ENCODE measurements at regions not wholly inside any gene's neighbourhood (a gene's known extent, or its start where the extent isn't known, plus 50 kb on each side); places are given as distances from the start of the nearest gene placed in this dataset.
"Not testable (repeated sequence)": the region's sequence is repeated elsewhere in the genome, so short reads cannot be mapped to it uniquely, and the experiment has no call there.

DNA sequence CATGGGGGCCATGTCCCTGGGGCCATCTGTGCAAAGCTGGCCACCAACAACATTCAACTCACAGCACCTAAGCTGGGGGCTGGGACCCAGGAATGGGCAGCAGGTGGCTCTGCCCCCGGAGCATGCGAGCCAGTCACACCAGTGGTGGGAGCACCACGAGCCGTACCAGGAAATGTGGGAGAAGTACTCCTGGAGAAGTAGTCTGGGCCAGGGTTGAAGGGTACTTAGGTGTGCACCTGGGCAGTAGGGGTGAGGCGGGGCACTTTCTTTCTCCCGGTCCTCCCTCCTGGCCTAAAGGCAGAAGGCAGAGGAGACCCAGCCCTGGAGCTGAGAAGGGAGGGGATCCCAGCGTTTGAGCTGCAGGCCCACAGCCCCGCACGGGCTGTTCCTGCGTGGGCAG is 94.2 kb downstream of the PLXNA1 start:
- CTCF ChIA-PET: no interaction called here
- DNase-seq: no peak

DNA sequence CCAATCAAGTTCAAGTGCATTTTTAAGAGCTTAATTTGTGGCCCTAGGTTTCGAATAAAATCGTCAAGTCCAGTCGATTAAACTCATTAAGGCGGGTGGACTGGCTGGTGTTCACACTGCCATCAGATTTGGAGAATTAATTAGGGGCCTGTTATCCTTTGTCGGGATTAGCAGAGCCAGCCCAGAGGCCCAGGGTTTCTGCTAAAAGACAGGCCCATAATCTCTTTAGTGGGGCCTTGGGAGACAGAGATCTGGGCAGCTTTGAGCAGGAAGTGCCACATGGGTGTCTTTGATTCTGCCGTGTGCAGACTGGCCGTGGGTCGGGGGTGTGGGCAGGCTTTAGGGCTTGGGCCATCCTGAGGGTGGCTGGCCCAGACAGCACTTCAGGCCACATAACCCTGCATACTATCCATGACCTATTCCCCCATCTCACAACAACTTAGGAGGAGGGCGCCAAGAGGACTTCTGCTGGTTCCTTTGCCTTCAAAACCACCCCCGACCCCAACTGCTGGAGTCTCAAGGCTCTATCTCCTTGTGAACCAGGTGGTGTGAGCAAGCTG is 94.7 kb downstream of the PLXNA1 start:
- no peak overlapping the region for H3K4me3 Mint-ChIP-seq
- no peaks in the 10 kb centered on the region for H3K27me3 Mint-ChIP-seq
- ChIA-PET CTCF (no interaction called here), POLR2A (no interaction called here)
- peaks cover 4% of the 10 kb centered on the region for H3K9me3 Mint-ChIP-seq
- H3K36me3 Mint-ChIP-seq: no peaks in the 10 kb centered on the region
- no peak overlapping the region for H3K27ac Mint-ChIP-seq
- DNase-seq: no peak
- no peaks in the 10 kb centered on the region for H3K4me1 Mint-ChIP-seq (ENCODE audit: low read depth)
- intact Hi-C loops (cut with micrococcal nuclease): no loop called here

More for the DNA sequence above, 94.2 kb downstream of the PLXNA1 start:
- H3K36me3 Mint-ChIP-seq: no peaks in the 10 kb centered on the region
- POLR2A ChIA-PET: no interaction called here
- no peaks in the 10 kb centered on the region for H3K4me1 Mint-ChIP-seq (ENCODE audit: low read depth)
- no peak overlapping the region for H3K4me3 Mint-ChIP-seq
- H3K9me3 Mint-ChIP-seq: peaks cover 4% of the 10 kb centered on the region
- no peak overlapping the region for H3K27ac Mint-ChIP-seq
- intact Hi-C loops (cut with micrococcal nuclease): no loop called here
- H3K27me3 Mint-ChIP-seq: no peaks in the 10 kb centered on the region

DNA sequence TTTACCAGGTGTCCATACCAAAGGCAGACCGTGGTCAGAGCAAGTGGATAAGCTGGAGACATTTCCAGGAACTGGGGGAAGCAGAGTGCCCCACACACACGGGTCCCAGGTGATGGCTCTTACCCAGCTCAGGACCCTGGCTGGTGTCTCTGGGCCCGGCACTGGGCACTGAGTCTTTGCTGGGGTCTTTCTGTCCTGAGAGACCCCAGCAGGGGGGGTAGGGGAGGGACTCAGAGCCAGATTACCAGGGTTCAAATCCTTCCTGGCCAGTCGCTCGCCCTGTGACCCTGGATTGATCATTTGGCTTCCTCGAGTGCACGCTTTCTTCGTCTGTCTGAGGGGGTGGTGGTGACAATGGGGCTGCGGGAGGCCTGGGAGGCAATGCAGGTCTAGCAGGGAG is 95.7 kb downstream of the PLXNA1 start:
- no peaks in the 10 kb centered on the region for H3K36me3 Mint-ChIP-seq
- H3K27me3 Mint-ChIP-seq: no peaks in the 10 kb centered on the region
- POLR2A ChIA-PET: no interaction called here
- DNase-seq: no peak
- peaks cover 4% of the 10 kb centered on the region for H3K9me3 Mint-ChIP-seq
- CTCF ChIA-PET: no interaction called here
- H3K4me3 Mint-ChIP-seq: no peak overlapping the region
- H3K4me1 Mint-ChIP-seq (ENCODE audit: low read depth): no peaks in the 10 kb centered on the region
- H3K27ac Mint-ChIP-seq: no peak overlapping the region
- intact Hi-C loops (cut with micrococcal nuclease): no loop called here

DNA sequence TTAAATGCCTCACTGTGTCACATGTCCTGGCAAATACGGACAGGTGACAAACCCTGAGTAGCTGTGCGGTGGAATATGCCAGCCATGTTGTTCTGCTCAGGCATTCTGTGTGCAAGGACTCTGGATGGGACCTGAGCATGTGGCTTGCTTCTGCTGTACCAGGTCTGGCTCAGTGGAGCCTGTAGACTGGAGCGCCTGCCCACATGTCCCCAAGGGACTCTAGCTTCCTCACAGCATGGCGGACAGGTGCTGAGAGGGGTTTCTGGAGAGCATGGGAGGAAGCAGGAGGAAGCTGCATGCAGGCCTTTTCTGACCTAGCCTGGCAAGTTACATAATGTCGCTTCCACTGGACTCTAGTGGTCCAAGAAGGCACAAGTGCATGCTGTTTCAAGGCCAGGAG is 96.3 kb downstream of the PLXNA1 start:
- intact Hi-C loops (cut with micrococcal nuclease): no loop called here
- no peak for DNase-seq
- CTCF ChIA-PET: no interaction called here
- no peaks in the 10 kb centered on the region for H3K36me3 Mint-ChIP-seq
- no peaks in the 10 kb centered on the region for H3K4me1 Mint-ChIP-seq (ENCODE audit: low read depth)
- no peak overlapping the region for H3K4me3 Mint-ChIP-seq
- POLR2A ChIA-PET: no interaction called here
- no peaks in the 10 kb centered on the region for H3K27me3 Mint-ChIP-seq
- no peak overlapping the region for H3K27ac Mint-ChIP-seq
- H3K9me3 Mint-ChIP-seq: peaks cover 4% of the 10 kb centered on the region

DNA sequence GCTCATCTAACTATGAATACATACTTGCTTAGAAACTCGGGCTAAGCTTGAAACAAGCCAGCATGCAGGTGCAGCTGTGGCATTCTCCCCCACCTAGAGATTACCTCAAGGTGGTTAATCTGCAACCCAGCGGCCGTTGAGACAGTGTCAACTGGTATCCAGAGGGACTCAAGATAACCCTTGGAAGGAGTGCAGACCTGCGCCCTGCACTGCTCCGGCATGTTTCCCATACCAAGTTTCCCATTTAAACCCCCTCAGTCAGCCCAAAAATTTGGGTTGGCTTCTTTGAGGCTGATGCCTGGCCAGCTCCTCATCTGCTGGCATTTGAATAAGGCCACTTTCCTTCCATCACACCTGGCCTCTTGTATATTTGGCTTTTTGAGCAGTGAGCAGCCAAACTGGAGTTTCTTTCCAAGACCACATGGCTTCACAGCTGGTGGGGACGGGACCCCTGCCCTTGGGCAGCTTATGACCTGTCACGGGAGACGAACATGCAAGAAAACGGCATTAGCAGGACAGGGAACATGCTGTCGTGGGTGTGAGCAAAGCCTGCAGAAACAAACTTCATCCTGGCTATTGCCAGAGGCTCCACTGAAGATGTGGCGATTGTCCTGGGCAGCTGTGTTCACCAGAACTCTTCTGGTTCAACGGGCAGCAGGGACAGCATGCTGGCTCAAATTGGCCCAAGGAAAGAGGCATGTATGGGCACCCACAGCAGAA is 98.2 kb downstream of the PLXNA1 start:
- Mint-ChIP-seq H3K36me3 (no peaks in the 10 kb centered on the region), H3K27ac (no peak overlapping the region), H3K4me3 (no peak overlapping the region), H3K4me1 (ENCODE audit: low read depth) (no peaks in the 10 kb centered on the region), H3K9me3 (no peaks in the 10 kb centered on the region), H3K27me3 (no peaks in the 10 kb centered on the region)
- ChIA-PET POLR2A (no interaction called here), CTCF (no interaction called here)
- DNase-seq: no peak
- intact Hi-C loops (cut with micrococcal nuclease): no loop called here

DNA sequence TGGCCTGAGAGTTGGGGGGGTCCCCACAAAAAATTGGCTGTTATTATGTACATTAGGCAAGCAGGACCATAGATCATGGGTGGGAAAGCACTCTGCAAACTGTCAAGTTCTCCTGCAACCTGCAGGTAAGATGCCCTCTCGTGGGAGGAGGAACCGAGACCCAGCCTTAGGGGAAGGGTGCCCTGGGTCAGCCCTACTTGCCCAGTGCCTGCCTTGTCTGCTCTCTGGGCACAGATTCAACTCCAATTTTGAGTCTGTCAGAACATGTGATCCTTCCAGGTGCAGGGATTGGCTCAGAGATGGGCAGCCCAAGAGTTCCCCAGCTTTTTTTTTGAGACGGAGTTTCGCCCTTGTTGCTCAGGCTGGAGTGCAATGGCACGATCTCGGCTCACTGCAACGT is 99.2 kb downstream of the PLXNA1 start:
- no peaks in the 10 kb centered on the region for H3K4me1 Mint-ChIP-seq (ENCODE audit: low read depth)
- intact Hi-C loops (cut with micrococcal nuclease): no loop called here
- ChIA-PET POLR2A (no interaction called here), CTCF (no interaction called here)
- no peak for DNase-seq
- H3K36me3 Mint-ChIP-seq: no peaks in the 10 kb centered on the region
- H3K27me3 Mint-ChIP-seq: no peaks in the 10 kb centered on the region
- no peaks in the 10 kb centered on the region for H3K9me3 Mint-ChIP-seq
- no peak overlapping the region for H3K27ac Mint-ChIP-seq
- H3K4me3 Mint-ChIP-seq: no peak overlapping the region

DNA sequence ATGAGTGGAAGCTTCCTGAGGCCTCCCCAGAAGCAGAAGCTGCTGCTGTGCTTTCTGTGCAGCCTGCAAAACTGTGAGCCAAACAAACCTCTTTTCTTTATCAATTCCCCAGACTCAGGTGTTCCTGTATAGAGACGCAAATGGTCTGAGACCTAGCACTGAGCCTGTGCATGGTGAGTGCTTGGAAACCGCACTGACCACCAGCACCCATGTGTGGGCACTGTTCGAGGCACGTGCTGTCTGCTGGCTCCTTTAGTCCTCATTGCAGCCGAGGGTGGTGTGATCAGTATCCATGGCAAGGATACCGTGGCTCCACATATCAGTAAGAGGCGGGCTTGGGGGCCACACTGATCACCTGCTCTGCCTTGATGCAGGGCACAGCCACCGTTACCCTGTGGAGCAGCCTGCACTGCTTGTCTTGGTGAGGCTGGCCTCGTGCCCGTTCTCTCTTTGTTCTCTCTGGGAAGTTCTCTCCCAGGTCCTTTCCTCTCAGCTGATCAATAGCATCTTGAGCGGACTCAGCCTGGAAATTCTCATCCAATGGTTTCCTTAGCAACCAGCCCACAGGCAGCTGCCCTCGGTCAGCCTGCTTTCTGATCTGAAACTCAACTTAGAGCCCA is 101.0 kb downstream of the PLXNA1 start:
- no peak for DNase-seq
- Mint-ChIP-seq H3K4me1 (ENCODE audit: low read depth) (no peaks in the 10 kb centered on the region), H3K4me3 (no peak overlapping the region), H3K36me3 (no peaks in the 10 kb centered on the region), H3K9me3 (no peaks in the 10 kb centered on the region), H3K27me3 (peaks cover 4% of the 10 kb centered on the region), H3K27ac (no peak overlapping the region)
- intact Hi-C loops (cut with micrococcal nuclease): no loop called here
- POLR2A ChIA-PET: no interaction called here
- CTCF ChIA-PET: no interaction called here

DNA sequence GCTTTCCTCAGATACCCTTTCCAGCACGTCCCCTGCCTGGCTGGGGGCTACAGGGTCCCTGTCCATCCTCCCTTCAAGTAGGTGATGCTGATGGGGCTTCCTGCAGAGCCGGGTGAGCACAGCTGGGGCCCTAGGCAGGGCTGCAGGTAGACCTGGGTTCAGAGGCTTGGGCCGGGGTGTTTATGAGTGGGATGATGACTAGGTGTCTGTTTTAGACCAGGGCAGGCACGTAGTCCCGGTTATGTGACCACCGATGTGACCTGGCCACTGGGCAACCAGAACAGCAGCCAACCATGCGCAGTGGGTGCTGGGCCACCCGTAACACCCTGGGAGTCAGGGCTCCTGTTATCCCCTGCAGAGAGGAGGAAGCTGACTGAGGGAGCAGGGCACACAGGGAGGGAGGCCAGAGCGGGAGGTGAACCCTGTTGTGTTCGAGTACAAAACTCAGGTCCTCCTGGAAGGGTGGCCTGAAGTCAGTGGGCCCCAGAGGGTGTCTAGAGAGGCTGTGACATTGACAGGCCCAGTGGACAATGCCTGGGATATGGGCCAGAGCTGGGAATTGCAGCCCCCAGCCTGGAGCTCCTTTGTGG is 101.6 kb downstream of the PLXNA1 start:
- DNase-seq: no peak
- no peak overlapping the region for H3K4me3 Mint-ChIP-seq
- intact Hi-C loops (cut with micrococcal nuclease): no loop called here
- H3K27me3 Mint-ChIP-seq: peaks cover 4% of the 10 kb centered on the region
- no peaks in the 10 kb centered on the region for H3K9me3 Mint-ChIP-seq
- no peaks in the 10 kb centered on the region for H3K36me3 Mint-ChIP-seq
- no peak overlapping the region for H3K27ac Mint-ChIP-seq
- ChIA-PET CTCF (no interaction called here), POLR2A (no interaction called here)
- no peaks in the 10 kb centered on the region for H3K4me1 Mint-ChIP-seq (ENCODE audit: low read depth)

DNA sequence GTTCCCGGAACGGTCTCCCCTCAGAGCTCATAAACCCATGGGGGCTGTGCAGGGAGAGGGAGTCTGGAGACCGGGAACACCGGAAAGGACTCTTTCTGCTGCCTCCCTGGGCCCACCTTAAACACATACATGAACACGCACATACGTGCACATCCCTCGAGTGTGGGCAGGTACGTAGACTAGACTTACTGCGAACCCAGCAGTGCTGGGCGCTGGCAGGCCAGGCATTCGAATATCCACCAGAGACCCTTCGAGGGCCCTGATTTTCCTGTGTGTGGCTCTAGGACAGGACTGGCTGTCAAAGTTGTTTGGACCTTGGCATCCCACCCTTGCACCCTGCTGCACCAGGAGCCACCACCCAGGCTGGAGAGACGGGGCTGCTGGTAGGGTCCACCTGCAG is 102.7 kb downstream of the PLXNA1 start:
- H3K27me3 Mint-ChIP-seq: peaks cover 5% of the 10 kb centered on the region
- no peaks in the 10 kb centered on the region for H3K9me3 Mint-ChIP-seq
- CTCF ChIA-PET: no interaction called here
- no peak overlapping the region for H3K27ac Mint-ChIP-seq
- no peaks in the 10 kb centered on the region for H3K36me3 Mint-ChIP-seq
- no peak overlapping the region for H3K4me3 Mint-ChIP-seq
- POLR2A ChIA-PET: no interaction called here
- intact Hi-C loops (cut with micrococcal nuclease): no loop called here
- no peak for DNase-seq
- no peaks in the 10 kb centered on the region for H3K4me1 Mint-ChIP-seq (ENCODE audit: low read depth)

DNA sequence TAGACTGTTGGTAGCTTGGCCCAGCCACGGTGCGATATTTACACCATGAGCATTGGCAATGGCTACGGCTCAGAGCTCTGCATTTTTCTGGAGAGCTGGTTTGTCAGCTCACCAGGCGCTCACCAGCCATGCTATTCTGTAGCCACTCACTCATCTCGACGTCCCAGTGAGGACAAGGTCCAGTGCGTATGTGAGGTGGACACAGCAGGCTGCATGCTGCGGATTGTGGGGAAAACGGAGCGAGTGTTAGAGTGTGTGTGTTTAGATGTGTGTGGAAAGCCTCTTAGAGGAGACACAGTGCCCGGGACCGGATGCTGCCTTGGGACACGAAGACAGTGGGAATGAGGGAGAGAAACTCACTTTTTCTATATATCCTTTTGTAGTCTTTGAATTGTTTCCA is 103.7 kb downstream of the PLXNA1 start:
- POLR2A ChIA-PET; DNase-seq; CTCF ChIA-PET; H3K4me3 Mint-ChIP-seq; H3K4me1 Mint-ChIP-seq (ENCODE audit: low read depth); H3K27ac Mint-ChIP-seq; H3K36me3 Mint-ChIP-seq; intact Hi-C loops (cut with micrococcal nuclease); H3K27me3 Mint-ChIP-seq; H3K9me3 Mint-ChIP-seq: not testable (repeated sequence)

DNA sequence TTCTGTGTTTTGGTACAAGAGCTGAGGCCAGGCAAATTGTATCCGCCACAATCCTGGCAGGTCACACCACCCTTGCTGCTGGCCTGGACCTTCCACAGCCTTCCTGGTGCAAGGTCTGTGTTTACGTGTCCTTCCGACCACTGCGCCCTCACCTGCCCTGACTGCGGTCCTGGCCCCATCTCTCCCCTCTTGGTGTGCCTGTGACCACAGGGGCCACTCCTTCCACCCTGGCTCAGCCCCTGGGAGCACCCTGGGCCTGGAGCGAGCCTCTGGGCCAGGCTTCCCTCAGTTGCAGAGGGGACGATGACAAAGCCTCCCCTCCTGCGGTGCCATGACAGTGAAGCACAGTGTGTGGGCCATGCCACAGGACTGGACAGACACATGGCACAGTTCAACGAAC is 104.5 kb downstream of the PLXNA1 start:
- H3K36me3 Mint-ChIP-seq: no peaks in the 10 kb centered on the region
- no peak overlapping the region for H3K27ac Mint-ChIP-seq
- no peaks in the 10 kb centered on the region for H3K9me3 Mint-ChIP-seq
- no peak for DNase-seq
- intact Hi-C loops (cut with micrococcal nuclease): no loop called here
- CTCF ChIA-PET: no interaction called here
- peaks cover 5% of the 10 kb centered on the region for H3K27me3 Mint-ChIP-seq
- POLR2A ChIA-PET: no interaction called here
- no peaks in the 10 kb centered on the region for H3K4me1 Mint-ChIP-seq (ENCODE audit: low read depth)
- no peak overlapping the region for H3K4me3 Mint-ChIP-seq

DNA sequence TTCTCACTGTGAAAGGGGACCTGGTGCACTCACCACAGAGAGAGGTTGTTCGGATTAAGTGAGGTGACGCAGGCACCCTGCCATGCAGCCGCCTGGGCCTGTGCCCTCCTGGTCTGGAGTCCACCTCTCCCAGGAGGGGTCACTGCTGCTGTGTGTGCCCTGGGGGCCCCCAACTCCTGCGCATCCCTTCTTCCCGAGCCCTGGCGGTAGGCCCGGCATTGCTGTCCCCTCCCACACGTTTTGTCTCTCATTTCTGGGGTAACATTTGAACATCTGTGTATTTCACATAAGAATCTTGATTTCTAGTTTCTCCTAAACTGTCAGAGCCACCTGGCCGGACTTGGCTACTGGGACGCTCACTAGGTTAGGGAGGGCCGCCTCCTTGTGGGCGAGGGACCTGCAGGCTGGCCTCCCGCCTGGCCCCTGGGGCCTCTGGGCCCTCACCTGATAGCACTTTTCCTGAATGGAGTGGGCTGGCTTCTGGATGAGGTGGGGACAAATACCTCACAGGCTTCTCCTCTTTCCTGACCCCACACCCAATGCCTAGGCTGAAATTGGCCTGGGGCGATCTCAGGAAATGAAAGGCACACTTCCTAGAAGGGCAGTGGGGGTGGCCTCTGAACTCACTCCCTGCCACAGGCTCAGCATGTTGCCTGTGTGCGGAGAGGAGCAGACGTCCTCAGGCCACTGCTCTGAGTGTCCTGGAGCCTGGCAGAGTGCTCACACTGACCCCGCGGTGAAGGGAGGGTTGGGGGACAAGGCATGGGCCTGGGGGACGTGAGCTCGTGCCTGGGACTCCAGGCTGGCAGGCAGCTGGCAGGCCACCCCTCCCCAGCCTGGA is 104.2 kb upstream of the PRR23E start:
- POLR2A ChIA-PET: no interaction called here
- H3K27me3 Mint-ChIP-seq: peaks cover 5% of the 10 kb centered on the region
- H3K9me3 Mint-ChIP-seq: no peaks in the 10 kb centered on the region
- DNase-seq: no peak
- H3K4me1 Mint-ChIP-seq (ENCODE audit: low read depth): no peaks in the 10 kb centered on the region
- CTCF ChIA-PET: no interaction called here
- no peak overlapping the region for H3K4me3 Mint-ChIP-seq
- no peaks in the 10 kb centered on the region for H3K36me3 Mint-ChIP-seq
- no peak overlapping the region for H3K27ac Mint-ChIP-seq
- intact Hi-C loops (cut with micrococcal nuclease): no loop called here

Measured in activated CD4-positive, alpha-beta memory T cell treated with anti-CD3 and anti-CD28 coated beads for 36 hours (primary cell).